ENCODE measurements at regions not wholly inside any gene's neighbourhood (a gene's known extent, or its start where the extent isn't known, plus 50 kb on each side); places are given as distances from the start of the nearest gene placed in this dataset.

GRCh38 chr19:56946159-56946558 lies 105.6 kb upstream of the PEG3 start:
- DNase-seq (ENCODE audit: extremely low read depth, low read depth), result no peak
- TF ChIP-seq CTCF (IDR thresholded peaks at IDR 0.05; ENCODE audit: low read depth, low read length, missing control alignments), result no peak
- no peak overlapping the region for H3K4me3 ChIP-seq (replicated peaks; ENCODE audit: low read depth, low read length)

- H3K4me3 ChIP-seq (replicated peaks; ENCODE audit: low read depth, low read length), result no peak overlapping the region
- DNase-seq (ENCODE audit: extremely low read depth, low read depth), result no peak
- TF ChIP-seq CTCF (IDR thresholded peaks at IDR 0.05; ENCODE audit: low read depth, low read length, missing control alignments), result no peak
Observed at GRCh38 chr19:56947206-56947605, 106.7 kb upstream of the PEG3 start.

DNA sequence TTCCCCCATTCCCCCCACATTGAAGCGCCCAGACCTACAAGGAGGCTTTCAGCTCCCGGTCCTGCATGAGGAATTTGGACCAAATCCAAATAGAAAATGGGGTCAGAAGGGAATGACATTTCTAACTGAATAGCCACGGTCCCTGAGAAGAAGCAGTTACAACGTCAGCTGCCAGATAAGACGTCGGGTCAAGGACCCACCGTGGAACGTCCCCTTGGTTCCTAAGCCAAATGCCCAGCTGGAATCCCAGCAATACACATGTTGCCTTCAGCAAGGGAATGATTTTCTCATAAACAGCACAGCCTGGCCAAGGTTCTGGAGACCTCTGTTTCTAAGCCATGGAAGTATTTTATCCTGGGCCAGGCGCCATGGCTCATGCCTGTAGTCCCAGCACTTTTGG lies 109.1 kb upstream of the PEG3 start:
- TF ChIP-seq CTCF (IDR thresholded peaks at IDR 0.05; ENCODE audit: low read depth, low read length, missing control alignments), result no peak
- no peak for DNase-seq (ENCODE audit: extremely low read depth, low read depth)
- H3K4me3 ChIP-seq (replicated peaks; ENCODE audit: low read depth, low read length), result no peak overlapping the region

DNA sequence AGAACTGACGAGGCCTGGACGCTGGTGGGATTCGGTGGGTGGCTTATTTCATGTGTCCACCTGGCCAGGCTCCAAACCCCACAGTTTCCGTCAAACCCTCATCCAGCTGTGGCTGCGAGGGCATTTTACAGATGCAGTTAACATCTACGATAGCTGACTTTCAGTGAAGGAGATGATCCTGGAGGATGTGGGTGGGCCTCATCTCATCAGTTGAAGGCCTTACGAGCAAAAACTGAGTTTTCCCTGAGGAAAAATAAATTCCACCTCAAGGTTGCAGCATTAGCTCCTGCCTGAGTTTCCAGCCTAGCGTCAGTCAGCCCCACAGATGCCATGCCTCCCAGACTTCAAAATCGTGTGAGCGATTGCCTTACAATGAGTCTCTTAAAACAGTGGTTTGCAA lies 111.1 kb upstream of the PEG3 start:
- no peak overlapping the region for H3K4me3 ChIP-seq (replicated peaks; ENCODE audit: low read depth, low read length)
- no peak for DNase-seq (ENCODE audit: extremely low read depth, low read depth)
- TF ChIP-seq CTCF (IDR thresholded peaks at IDR 0.05; ENCODE audit: low read depth, low read length, missing control alignments), result no peak

GRCh38 chr19:56953470-56953869 lies 112.9 kb upstream of the PEG3 start:
- DNase-seq (ENCODE audit: extremely low read depth, low read depth), result no peak
- no peak overlapping the region for H3K4me3 ChIP-seq (replicated peaks; ENCODE audit: low read depth, low read length)
- TF ChIP-seq CTCF (IDR thresholded peaks at IDR 0.05; ENCODE audit: low read depth, low read length, missing control alignments), result no peak

DNA sequence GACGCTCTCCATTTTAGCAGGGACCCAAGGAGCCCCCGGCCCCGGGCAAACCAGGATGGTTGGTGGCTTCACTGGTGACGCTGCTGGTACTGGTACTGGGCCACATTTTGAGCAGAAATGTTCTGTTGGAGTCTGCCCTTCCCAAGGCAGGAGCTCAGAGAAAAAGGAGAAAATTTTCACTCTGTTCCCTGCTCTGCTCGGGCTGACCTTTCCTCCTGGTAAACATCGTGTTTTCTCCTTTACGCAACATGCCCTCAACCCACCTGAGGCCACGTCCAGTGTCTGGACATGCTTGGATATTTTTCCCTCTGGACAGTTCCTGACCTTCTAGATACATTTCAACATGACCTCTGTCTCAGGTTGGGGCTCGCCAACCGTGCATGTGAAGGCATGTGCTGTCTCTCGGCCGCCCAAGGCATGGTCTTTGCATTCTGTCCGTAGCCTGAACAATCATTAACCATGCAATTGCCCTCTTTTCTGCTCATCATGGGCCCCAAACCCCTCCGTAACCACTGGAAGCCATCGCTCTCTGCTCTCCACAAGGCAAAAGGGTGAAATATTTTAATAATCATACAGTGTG lies 115.2 kb upstream of the PEG3 start:
- TF ChIP-seq CTCF (IDR thresholded peaks at IDR 0.05; ENCODE audit: low read depth, low read length, missing control alignments), result no peak
- no peak for DNase-seq (ENCODE audit: extremely low read depth, low read depth)
- no peak overlapping the region for H3K4me3 ChIP-seq (replicated peaks; ENCODE audit: low read depth, low read length)

Data from HFF-Myc (cell line).